ENCODE measurements at regions not wholly inside any gene's neighbourhood (a gene's known extent, or its start where the extent isn't known, plus 50 kb on each side); places are given as distances from the start of the nearest gene placed in this dataset.

- TF ChIP-seq MXD4 (CRISPR knock-in tag; IDR thresholded peaks at IDR 0.05; ENCODE audit: borderline replicate concordance) = no peak
- no peak for TF ChIP-seq E2F5 (CRISPR knock-in tag; IDR thresholded peaks at IDR 0.05)
- TF ChIP-seq IRF1 (CRISPR knock-in tag; IDR thresholded peaks at IDR 0.05) = no peak
- no peak for TF ChIP-seq TCF7 (CRISPR knock-in tag; IDR thresholded peaks at IDR 0.05; ENCODE audit: low read depth)
- no peak for TF ChIP-seq NR1H2 (CRISPR knock-in tag; IDR thresholded peaks at IDR 0.05)
- no peak for TF ChIP-seq USF2 (CRISPR knock-in tag; IDR thresholded peaks at IDR 0.05)
- no peak for TF ChIP-seq NR2C2 (CRISPR knock-in tag; IDR thresholded peaks at IDR 0.05)
- no peak for TF ChIP-seq SP1 (CRISPR knock-in tag; conservative IDR thresholded peaks at IDR 0.05)
- TF ChIP-seq SMAD3 (CRISPR knock-in tag; IDR thresholded peaks at IDR 0.05; ENCODE audit: borderline replicate concordance) = no peak
- TF ChIP-seq TP53 (CRISPR knock-in tag; IDR thresholded peaks at IDR 0.05) = no peak
- TF ChIP-seq ZNF425 (CRISPR knock-in tag; conservative IDR thresholded peaks at IDR 0.05) = no peak
- TF ChIP-seq ZNF281 (CRISPR knock-in tag; IDR thresholded peaks at IDR 0.05) = no peak
- TF ChIP-seq MAX (CRISPR knock-in tag; IDR thresholded peaks at IDR 0.05) = no peak
- TF ChIP-seq PREB (CRISPR knock-in tag; IDR thresholded peaks at IDR 0.05; ENCODE audit: borderline replicate concordance) = no peak
- TF ChIP-seq ATF2 (CRISPR knock-in tag; IDR thresholded peaks at IDR 0.05; ENCODE audit: borderline replicate concordance, low read depth) = no peak
- TF ChIP-seq SMAD4 (CRISPR knock-in tag; IDR thresholded peaks at IDR 0.05) = no peak
- TF ChIP-seq NR3C1 (CRISPR knock-in tag; conservative IDR thresholded peaks at IDR 0.05; ENCODE audit: low read depth) = no peak
- no peak for TF ChIP-seq ZBTB43 (CRISPR knock-in tag; IDR thresholded peaks at IDR 0.05)
- no peak for TF ChIP-seq NFE2L1 (CRISPR knock-in tag; IDR thresholded peaks at IDR 0.05)
- no peak for TF ChIP-seq NFATC4 (CRISPR knock-in tag; IDR thresholded peaks at IDR 0.05)
- no peak overlapping the region for H3K4me3 Mint-ChIP-seq
- H3K27ac Mint-ChIP-seq = no peak overlapping the region
- no peak for DNase-seq (ENCODE audit: low spot score)
- peaks cover 3% of the 10 kb centered on the region; the same call in 1 of the 2 replicates for H3K27me3 Mint-ChIP-seq (ENCODE audit: low read depth)
- H3K4me1 Mint-ChIP-seq = no peaks in the 10 kb centered on the region
- H3K36me3 Mint-ChIP-seq = peaks cover 19% of the 10 kb centered on the region; the same call in 1 of the 2 replicates
- peaks cover 40% of the 10 kb centered on the region for H3K9me3 Mint-ChIP-seq
- no peak for ATAC-seq
- CTCF ChIA-PET = no interaction called here
- POLR2A ChIA-PET = no interaction called here
These were observed 281.1 kb downstream of the NPHP4 start for GRCh38 chr1:5711079-5711478.

All from WTC11 (cell line).